ENCODE measurements at regions not wholly inside any gene's neighbourhood (a gene's known extent, or its start where the extent isn't known, plus 50 kb on each side); places are given as distances from the start of the nearest gene placed in this dataset.

DNA sequence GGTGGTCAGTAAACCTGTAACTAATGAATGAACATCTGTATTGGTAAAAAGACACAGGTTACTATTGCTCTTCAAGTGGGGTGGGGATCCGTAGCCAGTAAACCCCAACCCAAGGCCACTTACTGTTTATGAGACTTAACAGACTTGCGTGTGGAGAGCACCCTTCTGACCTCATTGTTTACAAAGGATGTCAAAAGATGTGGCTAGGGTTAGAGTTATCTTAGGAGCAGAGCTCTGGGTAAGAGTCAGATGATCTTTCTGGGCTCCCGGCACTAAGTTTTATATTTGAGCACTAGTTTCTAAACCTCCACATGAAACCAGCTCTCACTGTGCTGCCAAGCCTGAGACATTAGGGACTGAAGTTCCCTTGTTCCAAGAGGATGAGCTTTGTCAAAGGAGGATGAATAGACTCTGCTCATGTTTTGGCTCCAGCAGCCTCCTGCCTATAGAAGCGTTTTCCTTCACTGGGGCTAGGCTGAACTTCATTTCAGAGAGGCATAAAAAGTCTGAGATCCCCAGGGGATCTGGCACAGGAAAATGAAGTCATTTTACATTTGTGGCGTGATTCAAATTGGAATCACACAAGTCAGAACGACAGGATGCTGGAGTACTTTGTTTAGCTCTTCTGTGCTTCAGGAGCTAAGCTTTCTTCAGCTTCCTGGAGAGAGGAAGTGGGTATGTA is 403.1 kb upstream of the TRIB2 start:
- CTCF ChIA-PET, result interaction anchor here (1.3 kb wide), 1 partner anchor 12 kb away, joined by 3 read pairs; no protein-coding TSS in a partner anchor
- H3K27ac ChIP-seq (ENCODE audit: insufficient read depth in 1 of 2, low read depth in 1 of 2, low read length in 2 of 2, poor library complexity in 1 of 2, severe bottlenecking in 2 of 2), result no peak overlapping the region
- no peak for DNase-seq
- no peaks in the 10 kb centered on the region for H3K4me1 ChIP-seq (ENCODE audit: control extremely low read depth in 1 of 4, control insufficient read depth in 4 of 4, insufficient read depth in 4 of 4, low read length in 3 of 4)
- POLR2A ChIA-PET, result no interaction called here
- WGBS (ENCODE audit: insufficient coverage), result 62% methylated on average over 3 of the region's 6 CpGs
- no peaks in the 10 kb centered on the region for H3K27me3 ChIP-seq (replicated peaks in 2 of 5; ENCODE audit: control insufficient read depth in 4 of 5, insufficient read depth in 5 of 5, low read length in 4 of 5)
- no peaks in the 10 kb centered on the region for H3K9me3 ChIP-seq (ENCODE audit: control extremely low read depth in 1 of 5, control insufficient read depth in 4 of 5, insufficient read depth in 2 of 5, low read depth in 1 of 5, low read length in 4 of 5)
- no peaks in the 10 kb centered on the region for H3K36me3 ChIP-seq (ENCODE audit: control insufficient read depth in 4 of 4, insufficient read depth in 4 of 4, low read length in 3 of 4)
- H3K4me3 ChIP-seq (ENCODE audit: control insufficient read depth in 1 of 7, extremely low read depth in 1 of 7, insufficient read depth in 4 of 7, low read depth in 2 of 7, low read length in 6 of 7), result no peak overlapping the region

DNA sequence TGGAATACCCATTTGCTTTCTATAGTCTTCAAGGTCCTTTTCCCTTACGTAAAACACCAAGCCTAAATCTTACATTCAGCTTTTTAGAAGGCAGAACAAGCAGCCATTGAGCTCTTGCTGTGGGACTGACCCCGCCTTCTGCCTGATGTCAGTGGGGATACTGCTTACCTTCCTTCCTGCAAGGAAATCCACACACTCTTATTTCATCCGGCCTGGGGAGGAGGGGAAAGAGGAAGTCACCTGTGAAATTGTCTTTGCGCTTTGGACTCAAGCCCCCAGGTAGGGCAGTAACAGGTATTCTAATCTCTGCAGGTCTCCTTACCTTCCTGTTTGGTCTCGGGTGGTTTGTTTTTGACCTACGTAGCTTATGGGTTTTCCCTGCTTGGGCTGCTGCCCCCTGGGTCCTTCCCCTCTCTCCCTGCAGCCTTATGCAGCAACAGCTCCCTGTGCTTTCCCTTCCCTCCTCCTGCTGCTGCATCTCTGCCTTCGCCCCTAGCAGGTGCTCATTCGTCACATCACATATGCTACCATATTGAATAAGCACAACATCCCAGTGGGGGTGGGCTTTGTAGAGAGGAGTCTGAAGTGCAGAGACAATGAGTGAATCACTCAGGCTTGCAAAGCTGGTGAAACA is 402.5 kb upstream of the TRIB2 start:
- no peak overlapping the region for H3K27ac ChIP-seq (ENCODE audit: insufficient read depth in 1 of 2, low read depth in 1 of 2, low read length in 2 of 2, poor library complexity in 1 of 2, severe bottlenecking in 2 of 2)
- DNase-seq, result no peak
- 73% methylated on average over 3 of the region's 8 CpGs for WGBS (ENCODE audit: insufficient coverage)
- ChIA-PET CTCF (interaction anchor here (1.3 to 1.4 kb wide), 2 partner anchors 13 kb away, joined by 3 read pairs; no protein-coding TSS in a partner anchor), POLR2A (no interaction called here)
- H3K36me3 ChIP-seq (ENCODE audit: control insufficient read depth in 4 of 4, insufficient read depth in 4 of 4, low read length in 3 of 4), result no peaks in the 10 kb centered on the region
- H3K9me3 ChIP-seq (ENCODE audit: control extremely low read depth in 1 of 5, control insufficient read depth in 4 of 5, insufficient read depth in 2 of 5, low read depth in 1 of 5, low read length in 4 of 5), result no peaks in the 10 kb centered on the region
- H3K27me3 ChIP-seq (replicated peaks in 2 of 5; ENCODE audit: control insufficient read depth in 4 of 5, insufficient read depth in 5 of 5, low read length in 4 of 5), result no peaks in the 10 kb centered on the region
- no peak overlapping the region for H3K4me3 ChIP-seq (ENCODE audit: control insufficient read depth in 1 of 7, extremely low read depth in 1 of 7, insufficient read depth in 4 of 7, low read depth in 2 of 7, low read length in 6 of 7)
- no peaks in the 10 kb centered on the region for H3K4me1 ChIP-seq (ENCODE audit: control extremely low read depth in 1 of 4, control insufficient read depth in 4 of 4, insufficient read depth in 4 of 4, low read length in 3 of 4)

DNA sequence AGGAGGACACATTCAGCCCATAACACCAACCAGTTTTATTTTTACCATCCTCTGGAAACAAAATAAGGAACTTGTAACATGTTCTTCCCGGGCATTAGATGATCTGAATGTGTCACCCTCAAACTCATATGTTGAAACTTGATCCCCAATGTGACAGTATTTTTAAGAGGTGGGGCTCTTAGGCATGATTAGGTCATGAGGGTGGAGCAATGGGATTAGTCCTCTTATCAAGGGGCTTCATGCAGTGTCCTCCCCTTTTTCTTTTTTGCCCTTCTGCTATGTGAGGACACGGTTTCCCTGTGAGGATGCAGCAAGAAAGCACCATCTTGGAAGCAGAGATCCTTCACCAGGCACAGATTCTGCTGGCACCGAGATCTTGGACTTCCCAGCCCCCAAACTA is 401.5 kb upstream of the TRIB2 start:
- H3K4me3 ChIP-seq (ENCODE audit: control insufficient read depth in 1 of 7, extremely low read depth in 1 of 7, insufficient read depth in 4 of 7, low read depth in 2 of 7, low read length in 6 of 7), result no peak overlapping the region
- DNase-seq, result no peak
- H3K27ac ChIP-seq (ENCODE audit: insufficient read depth in 1 of 2, low read depth in 1 of 2, low read length in 2 of 2, poor library complexity in 1 of 2, severe bottlenecking in 2 of 2), result no peak overlapping the region
- ChIA-PET POLR2A (no interaction called here), CTCF (interaction anchor here (1.4 kb wide), 1 partner anchor 12 kb away, joined by 3 read pairs; no protein-coding TSS in a partner anchor)
- peaks cover 0 to 5% (median 2%) of the 10 kb centered on the region in 4 experiments for H3K4me1 ChIP-seq (ENCODE audit: control extremely low read depth in 1 of 4, control insufficient read depth in 4 of 4, insufficient read depth in 4 of 4, low read length in 3 of 4)
- no peaks in the 10 kb centered on the region for H3K36me3 ChIP-seq (ENCODE audit: control insufficient read depth in 4 of 4, insufficient read depth in 4 of 4, low read length in 3 of 4)
- WGBS (ENCODE audit: insufficient coverage), result 90% methylated on average over 2 of the region's 3 CpGs
- no peaks in the 10 kb centered on the region for H3K9me3 ChIP-seq (ENCODE audit: control extremely low read depth in 1 of 5, control insufficient read depth in 4 of 5, insufficient read depth in 2 of 5, low read depth in 1 of 5, low read length in 4 of 5)
- no peaks in the 10 kb centered on the region for H3K27me3 ChIP-seq (replicated peaks in 2 of 5; ENCODE audit: control insufficient read depth in 4 of 5, insufficient read depth in 5 of 5, low read length in 4 of 5)

DNA sequence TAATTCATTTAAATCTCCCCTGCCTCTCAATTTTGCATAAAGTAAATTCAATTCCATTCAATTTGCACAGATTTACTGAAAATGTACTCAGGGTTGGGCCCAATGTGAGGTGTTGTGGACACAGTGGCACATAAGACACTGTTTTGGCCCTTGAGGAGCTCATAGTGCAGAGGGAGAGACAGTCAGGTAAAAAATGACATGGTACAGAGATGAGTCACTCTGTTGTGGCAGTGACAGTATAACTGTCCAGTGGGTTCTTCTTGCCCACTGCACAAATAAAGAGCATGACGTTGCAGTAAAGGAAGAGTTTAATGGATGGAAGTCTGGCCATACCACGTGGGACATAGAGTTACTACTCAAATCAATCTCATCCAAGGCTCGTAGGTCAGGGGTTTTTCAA is 400.3 kb upstream of the TRIB2 start:
- ChIA-PET CTCF (interaction anchor here (1.0 kb wide), 1 partner anchor 143 kb away, joined by 3 read pairs; no protein-coding TSS in a partner anchor), POLR2A (no interaction called here)
- Histone ChIP-seq H3K36me3 (ENCODE audit: control insufficient read depth in 4 of 4, insufficient read depth in 4 of 4, low read length in 3 of 4) (no peaks in the 10 kb centered on the region), H3K4me1 (ENCODE audit: control extremely low read depth in 1 of 4, control insufficient read depth in 4 of 4, insufficient read depth in 4 of 4, low read length in 3 of 4) (peaks cover 0 to 5% (median 2%) of the 10 kb centered on the region in 4 experiments), H3K9me3 (ENCODE audit: control extremely low read depth in 1 of 5, control insufficient read depth in 4 of 5, insufficient read depth in 2 of 5, low read depth in 1 of 5, low read length in 4 of 5) (no peaks in the 10 kb centered on the region), H3K27me3 (replicated peaks in 2 of 5; ENCODE audit: control insufficient read depth in 4 of 5, insufficient read depth in 5 of 5, low read length in 4 of 5) (no peaks in the 10 kb centered on the region), H3K4me3 (ENCODE audit: control insufficient read depth in 1 of 7, extremely low read depth in 1 of 7, insufficient read depth in 4 of 7, low read depth in 2 of 7, low read length in 6 of 7) (no peak overlapping the region), H3K27ac (ENCODE audit: insufficient read depth in 1 of 2, low read depth in 1 of 2, low read length in 2 of 2, poor library complexity in 1 of 2, severe bottlenecking in 2 of 2) (no peak overlapping the region)
- WGBS (ENCODE audit: insufficient coverage), result 100% methylated on average over 1 of the region's 3 CpGs
- no peak for DNase-seq

DNA sequence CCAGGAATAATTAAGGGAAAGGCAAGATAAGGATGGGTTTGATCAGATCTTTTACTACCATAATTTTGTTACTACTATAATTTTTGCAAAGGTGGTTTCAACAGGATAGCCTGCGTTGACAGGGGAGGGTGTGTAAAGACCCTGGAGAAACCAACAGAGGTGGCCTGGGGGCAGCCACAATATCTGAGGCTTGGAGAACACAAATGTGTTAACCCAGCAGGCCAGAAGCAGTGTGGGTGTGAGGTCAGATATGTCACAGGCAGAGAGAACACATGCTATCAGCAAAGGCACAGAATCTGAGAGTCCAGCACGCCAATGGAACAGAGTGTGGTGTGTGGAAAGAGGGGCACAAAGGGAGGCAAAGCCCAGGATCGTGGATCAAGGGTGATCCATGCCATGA is 399.4 kb upstream of the TRIB2 start:
- H3K36me3 ChIP-seq (ENCODE audit: control insufficient read depth in 4 of 4, insufficient read depth in 4 of 4, low read length in 3 of 4), result no peaks in the 10 kb centered on the region
- ChIA-PET CTCF (interaction anchor here (1.4 kb wide), 1 partner anchor 11 kb away, joined by 4 read pairs; no protein-coding TSS in a partner anchor), POLR2A (no interaction called here)
- no peak overlapping the region for H3K4me3 ChIP-seq (ENCODE audit: control insufficient read depth in 1 of 7, extremely low read depth in 1 of 7, insufficient read depth in 4 of 7, low read depth in 2 of 7, low read length in 6 of 7)
- no peaks in the 10 kb centered on the region for H3K9me3 ChIP-seq (ENCODE audit: control extremely low read depth in 1 of 5, control insufficient read depth in 4 of 5, insufficient read depth in 2 of 5, low read depth in 1 of 5, low read length in 4 of 5)
- H3K27ac ChIP-seq (ENCODE audit: insufficient read depth in 1 of 2, low read depth in 1 of 2, low read length in 2 of 2, poor library complexity in 1 of 2, severe bottlenecking in 2 of 2), result no peak overlapping the region
- WGBS (ENCODE audit: insufficient coverage), result 78% methylated on average over 3 of the region's 3 CpGs
- no peaks in the 10 kb centered on the region for H3K27me3 ChIP-seq (replicated peaks in 2 of 5; ENCODE audit: control insufficient read depth in 4 of 5, insufficient read depth in 5 of 5, low read length in 4 of 5)
- no peak for DNase-seq
- peaks cover 0 to 5% (median 2%) of the 10 kb centered on the region in 4 experiments for H3K4me1 ChIP-seq (ENCODE audit: control extremely low read depth in 1 of 4, control insufficient read depth in 4 of 4, insufficient read depth in 4 of 4, low read length in 3 of 4)

DNA sequence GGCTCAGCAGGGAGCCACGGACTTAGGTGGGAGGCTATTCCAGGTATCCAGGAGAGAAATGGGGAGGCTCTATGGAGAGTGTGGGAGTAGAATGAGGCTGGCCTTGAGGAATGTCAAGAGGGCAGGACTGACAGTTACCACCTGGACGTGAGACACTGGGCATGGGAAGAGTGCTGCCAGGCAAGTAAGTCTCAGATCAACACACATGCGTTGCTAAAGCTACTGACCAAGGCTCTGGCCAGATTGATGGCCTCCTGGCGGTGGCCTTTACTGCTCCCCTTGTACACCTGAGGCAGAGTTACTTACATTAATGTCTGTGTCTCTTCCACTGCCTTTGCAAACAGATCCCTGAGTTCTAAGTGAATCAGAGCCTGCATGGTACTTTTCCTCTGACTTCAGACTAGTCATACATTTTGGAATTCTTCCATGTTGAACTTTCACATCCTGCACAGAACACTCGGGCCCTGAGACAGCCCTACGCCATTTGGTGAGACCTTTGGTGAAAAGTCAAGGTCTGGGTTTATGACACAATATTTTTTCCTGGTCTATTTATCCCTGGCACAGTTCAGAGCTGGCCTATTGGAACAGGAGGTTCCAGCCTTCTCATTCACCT is 398.8 kb upstream of the TRIB2 start:
- H3K9me3 ChIP-seq (ENCODE audit: control extremely low read depth in 1 of 5, control insufficient read depth in 4 of 5, insufficient read depth in 2 of 5, low read depth in 1 of 5, low read length in 4 of 5), result no peaks in the 10 kb centered on the region
- ChIA-PET POLR2A (no interaction called here), CTCF (interaction anchor here (1.4 to 1.5 kb wide), 2 partner anchors 11 to 13 kb away, joined by 4 read pairs; no protein-coding TSS in a partner anchor)
- no peak overlapping the region for H3K4me3 ChIP-seq (ENCODE audit: control insufficient read depth in 1 of 7, extremely low read depth in 1 of 7, insufficient read depth in 4 of 7, low read depth in 2 of 7, low read length in 6 of 7)
- H3K4me1 ChIP-seq (ENCODE audit: control extremely low read depth in 1 of 4, control insufficient read depth in 4 of 4, insufficient read depth in 4 of 4, low read length in 3 of 4), result peaks cover 0 to 5% (median 2%) of the 10 kb centered on the region in 4 experiments
- no peak overlapping the region for H3K27ac ChIP-seq (ENCODE audit: insufficient read depth in 1 of 2, low read depth in 1 of 2, low read length in 2 of 2, poor library complexity in 1 of 2, severe bottlenecking in 2 of 2)
- no peaks in the 10 kb centered on the region for H3K36me3 ChIP-seq (ENCODE audit: control insufficient read depth in 4 of 4, insufficient read depth in 4 of 4, low read length in 3 of 4)
- no peak for DNase-seq
- 85% methylated on average over 5 of the region's 6 CpGs for WGBS (ENCODE audit: insufficient coverage)
- no peaks in the 10 kb centered on the region for H3K27me3 ChIP-seq (replicated peaks in 2 of 5; ENCODE audit: control insufficient read depth in 4 of 5, insufficient read depth in 5 of 5, low read length in 4 of 5)

Measured in common myeloid progenitor, CD34-positive (primary cell).